ENCODE measurements at regions not wholly inside any gene's neighbourhood (a gene's known extent, or its start where the extent isn't known, plus 50 kb on each side); places are given as distances from the start of the nearest gene placed in this dataset.

DNA sequence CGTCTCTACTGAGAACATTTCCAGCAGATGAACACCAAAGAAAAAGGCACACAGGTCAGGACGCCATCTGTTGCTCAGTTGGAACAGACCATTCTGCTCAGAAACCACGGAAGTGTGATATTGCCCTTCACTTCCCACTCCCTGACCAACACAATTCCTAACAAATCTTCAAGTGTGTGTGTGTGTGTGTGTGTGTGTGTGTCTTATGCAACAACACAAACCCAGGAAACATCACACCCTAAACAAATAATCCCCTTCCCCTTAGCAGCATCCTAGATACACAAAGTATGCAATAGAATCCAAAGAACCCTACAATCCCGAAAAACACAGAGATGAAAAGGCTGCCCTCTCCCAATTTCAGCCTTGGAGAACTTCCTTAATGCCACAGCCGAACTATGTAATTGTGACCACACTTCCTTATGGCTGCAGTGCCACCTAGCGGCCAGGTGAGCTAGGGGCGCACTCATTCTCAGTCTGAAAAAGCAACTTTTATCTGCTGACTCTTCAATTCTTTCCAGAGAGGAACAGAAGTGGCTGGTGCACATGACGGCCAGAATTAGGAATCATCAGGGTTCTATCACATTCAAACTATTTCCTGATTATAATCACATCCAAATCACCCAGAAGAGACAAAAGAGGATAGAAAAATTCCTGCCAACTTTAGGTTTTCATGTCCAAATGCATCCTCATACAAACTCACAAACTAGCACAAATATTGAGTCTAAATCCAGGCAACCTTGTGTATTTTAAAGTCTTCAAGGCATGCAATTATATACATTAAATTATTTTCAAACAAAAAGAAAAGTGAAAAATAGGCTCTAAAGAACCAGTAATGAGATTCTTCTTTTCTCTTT, 164.9 kb downstream of the DHX15 start:
- peak; percentile 50 to 84 (median 72) for DNase-seq
- Histone ChIP-seq H3K4me3 (no peak overlapping the region), H3K27me3 (no peaks in the 10 kb centered on the region), H3K4me1 (ENCODE audit: insufficient read depth) (no peaks in the 10 kb centered on the region), H3K9me3 (no peaks in the 10 kb centered on the region), H3K27ac (no peak overlapping the region), H3K36me3 (no peaks in the 10 kb centered on the region)
- WGBS, 3 donors: 3 to 8% (median 3%) methylated on average over 8 of the region's 8 CpGs
- intact Hi-C loops (cut with DNase I): no loop called here
- TF ChIP-seq EP300 (IDR thresholded peaks at IDR 0.05): no peak
- TF ChIP-seq, protein P1, sequence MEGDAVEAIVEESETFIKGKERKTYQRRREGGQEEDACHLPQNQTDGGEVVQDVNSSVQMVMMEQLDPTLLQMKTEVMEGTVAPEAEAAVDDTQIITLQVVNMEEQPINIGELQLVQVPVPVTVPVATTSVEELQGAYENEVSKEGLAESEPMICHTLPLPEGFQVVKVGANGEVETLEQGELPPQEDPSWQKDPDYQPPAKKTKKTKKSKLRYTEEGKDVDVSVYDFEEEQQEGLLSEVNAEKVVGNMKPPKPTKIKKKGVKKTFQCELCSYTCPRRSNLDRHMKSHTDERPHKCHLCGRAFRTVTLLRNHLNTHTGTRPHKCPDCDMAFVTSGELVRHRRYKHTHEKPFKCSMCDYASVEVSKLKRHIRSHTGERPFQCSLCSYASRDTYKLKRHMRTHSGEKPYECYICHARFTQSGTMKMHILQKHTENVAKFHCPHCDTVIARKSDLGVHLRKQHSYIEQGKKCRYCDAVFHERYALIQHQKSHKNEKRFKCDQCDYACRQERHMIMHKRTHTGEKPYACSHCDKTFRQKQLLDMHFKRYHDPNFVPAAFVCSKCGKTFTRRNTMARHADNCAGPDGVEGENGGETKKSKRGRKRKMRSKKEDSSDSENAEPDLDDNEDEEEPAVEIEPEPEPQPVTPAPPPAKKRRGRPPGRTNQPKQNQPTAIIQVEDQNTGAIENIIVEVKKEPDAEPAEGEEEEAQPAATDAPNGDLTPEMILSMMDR (IDR thresholded peaks at IDR 0.05): peak in 1 of 3 donors; percentile 60
- no peak for TF ChIP-seq POLR2A (IDR thresholded peaks at IDR 0.05)

DNA sequence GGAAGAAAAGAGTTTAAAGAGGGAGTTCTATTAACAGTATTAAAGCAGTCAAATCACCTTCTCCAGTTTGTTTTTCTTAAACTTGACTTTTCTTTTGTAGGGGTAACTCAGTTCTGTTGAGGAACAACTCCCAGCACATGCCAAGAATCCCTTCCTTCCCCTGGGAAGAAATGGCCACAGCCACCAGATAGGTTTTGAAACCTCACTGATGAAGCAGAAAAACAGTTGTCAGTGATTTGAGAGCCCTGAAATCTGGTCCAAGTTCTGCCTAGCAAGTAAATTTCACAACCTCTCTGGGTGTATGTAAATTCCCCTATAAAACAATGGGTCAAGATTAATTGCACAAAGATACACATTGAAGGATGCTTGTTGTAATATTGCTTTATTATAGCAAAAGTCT, 167.1 kb downstream of the DHX15 start:
- Histone ChIP-seq H3K9me3 (no peaks in the 10 kb centered on the region), H3K27ac (no peak overlapping the region), H3K4me1 (ENCODE audit: insufficient read depth) (no peaks in the 10 kb centered on the region), H3K4me3 (no peak overlapping the region), H3K27me3 (no peaks in the 10 kb centered on the region), H3K36me3 (no peaks in the 10 kb centered on the region)
- no peak for DNase-seq
- intact Hi-C loops (cut with DNase I): no loop called here
- TF ChIP-seq EP300 (IDR thresholded peaks at IDR 0.05): no peak
- no peak for TF ChIP-seq POLR2A (IDR thresholded peaks at IDR 0.05)
- TF ChIP-seq, protein P1 (IDR thresholded peaks at IDR 0.05): no peak

DNA sequence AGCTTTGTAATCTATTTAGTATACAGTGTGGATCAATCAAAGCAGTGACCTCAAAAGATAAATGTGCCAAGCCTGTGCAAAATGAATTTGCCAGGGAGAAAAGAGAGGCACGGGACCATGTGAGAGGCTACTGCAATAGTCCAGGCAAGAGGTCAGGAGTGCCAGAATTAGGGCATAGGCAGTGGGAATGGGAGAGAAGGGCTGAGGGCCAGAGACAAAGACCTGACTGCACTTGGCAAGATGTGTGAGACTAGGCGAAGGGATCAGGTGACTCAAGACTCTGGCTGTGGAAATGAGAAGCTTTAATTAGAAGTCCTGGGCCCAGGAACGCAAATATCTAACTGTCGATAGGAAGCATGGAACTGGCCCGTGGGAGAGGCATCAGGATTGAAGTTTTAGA, 168.1 kb downstream of the DHX15 start:
- WGBS, 3 donors: 82 to 85% (median 85%) methylated on average over 5 of the region's 5 CpGs
- TF ChIP-seq, protein P1 (IDR thresholded peaks at IDR 0.05): no peak
- TF ChIP-seq POLR2A (IDR thresholded peaks at IDR 0.05) (no peak), EP300 (IDR thresholded peaks at IDR 0.05) (no peak)
- no peak overlapping the region for H3K4me3 ChIP-seq
- H3K36me3 ChIP-seq: no peaks in the 10 kb centered on the region
- intact Hi-C loops (cut with DNase I): no loop called here
- no peaks in the 10 kb centered on the region for H3K9me3 ChIP-seq
- no peaks in the 10 kb centered on the region for H3K27me3 ChIP-seq
- no peak for DNase-seq
- H3K27ac ChIP-seq: no peak overlapping the region
- no peaks in the 10 kb centered on the region for H3K4me1 ChIP-seq (ENCODE audit: insufficient read depth)

DNA sequence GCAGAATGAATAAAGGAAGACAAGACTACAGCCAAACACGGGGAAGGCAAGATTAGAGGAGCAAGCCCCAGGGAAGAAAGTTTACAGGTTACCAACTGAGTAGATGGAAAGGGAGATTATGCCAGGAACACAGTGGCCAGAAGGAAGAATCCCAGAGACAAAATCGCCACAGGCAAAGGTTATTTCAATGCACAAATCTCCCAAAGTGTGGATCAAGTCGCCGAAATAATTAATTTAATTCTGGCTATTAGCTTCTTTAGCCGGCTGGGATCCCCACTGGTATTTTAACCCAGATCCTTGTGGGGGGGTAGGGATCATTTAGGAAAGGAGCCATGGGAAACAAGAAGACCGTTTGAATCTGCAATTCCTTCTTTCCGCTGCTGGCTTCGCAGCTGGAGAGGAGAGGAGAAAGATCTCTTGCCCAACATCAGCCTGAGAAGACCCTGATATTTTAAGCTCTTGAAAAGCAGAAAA, 171.0 kb downstream of the DHX15 start:
- H3K36me3 ChIP-seq: no peaks in the 10 kb centered on the region
- WGBS, 3 donors: 54 to 62% (median 55%) methylated on average over 8 of the region's 8 CpGs
- H3K27me3 ChIP-seq: no peaks in the 10 kb centered on the region
- no peak for DNase-seq
- TF ChIP-seq EP300 (IDR thresholded peaks at IDR 0.05): no peak
- TF ChIP-seq, protein P1 (IDR thresholded peaks at IDR 0.05): no peak
- no peak for TF ChIP-seq POLR2A (IDR thresholded peaks at IDR 0.05)
- no peaks in the 10 kb centered on the region for H3K4me1 ChIP-seq (ENCODE audit: insufficient read depth)
- intact Hi-C loops (cut with DNase I): no loop called here
- H3K27ac ChIP-seq: no peak overlapping the region
- no peaks in the 10 kb centered on the region for H3K9me3 ChIP-seq
- H3K4me3 ChIP-seq: no peak overlapping the region

All from ovary (tissue), 7 donors.